K562 (cell line): ENCODE measurements at regions not wholly inside any gene's neighbourhood (a gene's known extent, or its start where the extent isn't known, plus 50 kb on each side); places are given as distances from the start of the nearest gene placed in this dataset.
"Not testable (repeated sequence)": the region's sequence is repeated elsewhere in the genome, so short reads cannot be mapped to it uniquely, and the experiment has no call there.

Experiments used
- ATAC-seq: fragments of 200-7000 bp; cut with Tn5 transposase; 3 replicates; pipeline ENCODE4 v1.9.1; 2020; ENCODE audit warnings: moderate library complexity
- BruUV-seq: library from RNA; stranded (reverse); fragments of 400-500 nt; replicated peaks from 2 replicates; lab custom pipeline; 2021; lab: Mats Ljungman, UMichigan
- CTCF ChIA-PET: fragments of 300-600 bp; formaldehyde crosslinking; extraction: SDS; loops from one replicate; lab custom pipeline; 2021; ENCODE audit warnings: low intra/inter-chr PET ratio; lab: Yijun Ruan, JAX
- POLR2A ChIA-PET: fragments of 300-600, 350-650 bp; sonication (Branson Sonifier 250); formaldehyde crosslinking; extraction: SDS; loops from one replicate; lab custom pipeline; 2021; ENCODE audit warnings: antibody characterized with exemption, inconsistent platforms; lab: Yijun Ruan, JAX
- DNase-seq, 4 experiments: peaks; one replicate each; pipeline versions ENCODE4 v3.0.0 to v3.0.0-alpha.2; 2011 to 2018; ENCODE audit warnings: low spot score in 3 of 4, mixed read lengths in 3 of 4; ENCODE audit errors: extremely low read depth in 1 of 4
- FAIRE-seq: peaks from 2 replicates; lab custom pipeline; 2011; peaks lifted over from hg19 to GRCh38; lab: Jason Lieb, UNC
- H2AFZ ChIP-seq: 2 replicates; pipeline ENCODE4 v1.6.0; 2011; ENCODE audit warnings: low read depth, low read length, control low read depth, inconsistent platforms
- H3K27ac ChIP-seq: fragments of 200-600 bp; 3 replicates; pipeline ENCODE4 v1.8.0; 2011; ENCODE audit warnings: low read depth, mild to moderate bottlenecking, control low read depth, inconsistent platforms, low read length, moderate library complexity, mixed read lengths; ENCODE audit errors: extremely low read depth
- H3K27me3 ChIP-seq, 2 experiments: fragments of 300-600 bp in 1 of 2; 2 replicates in 1 of 2; 3 replicates in 1 of 2; pipeline versions ENCODE4 v1.6.0 to v1.8.0; 2011; ENCODE audit warnings: inconsistent platforms in 2 of 2, low read length in 2 of 2, mild to moderate bottlenecking in 1 of 2, mixed read lengths in 1 of 2, moderate library complexity in 1 of 2; ENCODE audit not compliant: control insufficient read depth in 2 of 2, insufficient read depth in 2 of 2
- H3K36me3 ChIP-seq: fragments of 300-600 bp; 3 replicates; pipeline ENCODE4 v1.8.0; 2011; ENCODE audit warnings: mild to moderate bottlenecking, low read length, inconsistent platforms; ENCODE audit not compliant: control insufficient read depth, insufficient read depth
- H3K4me1 ChIP-seq, 2 experiments: fragments of 200-600 bp in 1 of 2; replicated peaks in 1 of 2; 2 replicates in 1 of 2; 3 replicates in 1 of 2; pipeline versions ENCODE4 v1.5.1 to v1.8.0; 2011; ENCODE audit warnings: inconsistent platforms in 2 of 2, low read length in 2 of 2, mild to moderate bottlenecking in 1 of 2, mixed read lengths in 1 of 2, moderate library complexity in 1 of 2; ENCODE audit not compliant: control insufficient read depth in 2 of 2, insufficient read depth in 2 of 2
- H3K4me2 ChIP-seq: 2 replicates; pipeline ENCODE4 v1.6.1; 2011; ENCODE audit warnings: low read length, control low read depth, inconsistent platforms, mixed read lengths; ENCODE audit not compliant: insufficient read depth
- H3K4me3 ChIP-seq: fragments of 200-600 bp; sonication (generic), shearing (Covaris generic); 2 replicates; pipeline ENCODE4 v1.5.1; 2016; ENCODE audit warnings: control low read depth, inconsistent platforms
- H3K79me2 ChIP-seq: fragments of 200-600 bp; 3 replicates; pipeline ENCODE4 v1.8.0; 2011; ENCODE audit warnings: low read length, inconsistent platforms; ENCODE audit not compliant: control insufficient read depth, insufficient read depth
- H3K9ac ChIP-seq, 2 experiments: 2 replicates each; pipeline versions ENCODE4 v1.6.0 to v1.6.1; 2011; ENCODE audit warnings: low read depth in 2 of 2, low read length in 2 of 2, control low read depth in 1 of 2, inconsistent platforms in 1 of 2, mild to moderate bottlenecking in 1 of 2, mixed read lengths in 1 of 2; ENCODE audit not compliant: insufficient read depth in 1 of 2
- H3K9me1 ChIP-seq: one replicate; pipeline ENCODE4 v1.6.0; 2011; ENCODE audit warnings: inconsistent platforms, mild to moderate bottlenecking, low read length, moderate library complexity; ENCODE audit not compliant: control insufficient read depth, insufficient read depth
- H3K9me3 ChIP-seq: replicated peaks from 2 replicates; pipeline ENCODE4 v1.5.1; 2011; ENCODE audit warnings: low read depth, low read length, inconsistent platforms; ENCODE audit not compliant: control insufficient read depth, insufficient read depth
- H4K20me1 ChIP-seq: replicated peaks from 2 replicates; pipeline ENCODE4 v1.6.1; 2011; ENCODE audit warnings: low read length, inconsistent platforms, mixed read lengths; ENCODE audit not compliant: control insufficient read depth, insufficient read depth
- BDP1 ChIP-seq: IDR thresholded peaks from 3 replicates; pipeline ENCODE4 v1.6.1; 2011; ENCODE audit not compliant: insufficient read length, insufficient read depth
- CREB1 ChIP-seq, 2 experiments: sonication (generic) in 1 of 2; formaldehyde crosslinking in 1 of 2; IDR thresholded peaks; 2 replicates each; pipeline versions ENCODE4 v1.6.1 to v1.8.0; 2012 to 2022; ENCODE audit warnings: inconsistent platforms in 1 of 2, mild to moderate bottlenecking in 1 of 2, missing genetic modification reagents in 1 of 2, moderate library complexity in 1 of 2
- EP300 ChIP-seq: IDR thresholded peaks from 2 replicates; pipeline ENCODE4 v1.6.1; 2012; ENCODE audit warnings: low read length, improper control_type of control experiment
- NFYB ChIP-seq: IDR thresholded peaks from 2 replicates; pipeline ENCODE4 v1.6.1; 2011; ENCODE audit warnings: mild to moderate bottlenecking, moderate library complexity; ENCODE audit not compliant: insufficient read length; ENCODE audit errors: extremely low read depth
- POLR2G ChIP-seq: fragments of 200-400 bp; formaldehyde crosslinking; IDR thresholded peaks from 2 replicates; pipeline ENCODE4 v1.6.1; 2017; ENCODE audit warnings: low read depth, mild to moderate bottlenecking, antibody characterized with exemption, low read length, moderate library complexity
- RNF219 ChIP-seq: fragments of 250-450 bp; sonication (Bioruptor Pico); IDR thresholded peaks from 2 replicates; pipeline ENCODE4 v1.5.0; 2022; ENCODE audit warnings: mild to moderate bottlenecking
- SNRNP70 ChIP-seq: fragments of 200-400 bp; formaldehyde crosslinking; optimal IDR thresholded peaks from 2 replicates; pipeline ENCODE3; 2017; ENCODE audit warnings: low read depth, low read length
- ZFPM2 ChIP-seq: fragments of 250-450 bp; sonication (Bioruptor Pico); IDR thresholded peaks from 2 replicates; pipeline ENCODE4 v1.5.1; 2022; ENCODE audit warnings: mild to moderate bottlenecking
- ZNF584 ChIP-seq: fragments of 200-800 bp; sonication (Bioruptor generic); IDR thresholded peaks from 2 replicates; pipeline ENCODE4 v1.6.1; 2016; ENCODE audit warnings: low read depth, mild to moderate bottlenecking, missing genetic modification characterization, missing compliant biosample characterization
- WGBS: fragments of 100-300 bp; shearing (Covaris generic); methylation state at CpG from one replicate; pipeline ENCODE4 v1.1.6; 2016; ENCODE audit warnings: low coverage, mixed read lengths; ENCODE audit not compliant: insufficient coverage; ENCODE audit errors: missing lambda C conversion rate; 5-methylcytosine and 5-hydroxymethylcytosine counted together
- in situ Hi-C: fragments of 300-500 bp; cut with MboI; formaldehyde crosslinking; loops from 4 replicates; pipeline ENCODE4 v1.15.0; 2018; ENCODE audit warnings: inconsistent platforms, mixed read lengths
- intact Hi-C: fragments of 100-400 bp; cut with micrococcal nuclease; formaldehyde crosslinking; loops from 2 replicates; pipeline ENCODE4 v1.14.2; 2022

GRCh38 chr14:105733081-105734065 is 207.0 kb downstream of the TMEM121 start:
- H3K27ac ChIP-seq: no peak overlapping the region
- no TSS peak for BruUV-seq
- H2AFZ ChIP-seq: no peak overlapping the region
- H3K9me3 ChIP-seq: no peaks in the 10 kb centered on the region
- no peak for DNase-seq
- no peaks in the 10 kb centered on the region for H4K20me1 ChIP-seq
- in situ Hi-C loops: loop anchor here (5.0 kb wide), 1 partner anchor 96 kb away; no protein-coding TSS in a partner anchor
- no peak overlapping the region for H3K9ac ChIP-seq
- no peak for FAIRE-seq
- intact Hi-C loops: no loop called here
- no peak overlapping the region for H3K4me2 ChIP-seq
- TF ChIP-seq NFYB (no peak), ZNF584 (CRISPR knock-in tag) (no peak), CREB1 (IDR thresholded peaks at IDR 0.05) (peak; percentile 32; the same call in 1 of the 2 replicates), CREB1 (CRISPR knock-in tag; IDR thresholded peaks at IDR 0.05) (no peak), EP300 (no peak), POLR2G (no peak), BDP1 (no peak), ZFPM2 (CRISPR knock-in tag) (no peak), SNRNP70 (no peak), RNF219 (CRISPR knock-in tag) (no peak)
- ChIA-PET POLR2A (no interaction called here), CTCF (no interaction called here)
- no peaks in the 10 kb centered on the region for H3K4me1 ChIP-seq
- no peaks in the 10 kb centered on the region for H3K9me1 ChIP-seq
- H3K4me3 ChIP-seq: no peak overlapping the region
- no peak for ATAC-seq
- H3K27me3 ChIP-seq: peaks cover 0 to 8% of the 10 kb centered on the region in 2 experiments; a peak in 2 of 5 replicates
- no peaks in the 10 kb centered on the region for H3K79me2 ChIP-seq
- no peaks in the 10 kb centered on the region for H3K36me3 ChIP-seq
- WGBS: 2% methylated on average over 21 of the region's 22 CpGs

DNA sequence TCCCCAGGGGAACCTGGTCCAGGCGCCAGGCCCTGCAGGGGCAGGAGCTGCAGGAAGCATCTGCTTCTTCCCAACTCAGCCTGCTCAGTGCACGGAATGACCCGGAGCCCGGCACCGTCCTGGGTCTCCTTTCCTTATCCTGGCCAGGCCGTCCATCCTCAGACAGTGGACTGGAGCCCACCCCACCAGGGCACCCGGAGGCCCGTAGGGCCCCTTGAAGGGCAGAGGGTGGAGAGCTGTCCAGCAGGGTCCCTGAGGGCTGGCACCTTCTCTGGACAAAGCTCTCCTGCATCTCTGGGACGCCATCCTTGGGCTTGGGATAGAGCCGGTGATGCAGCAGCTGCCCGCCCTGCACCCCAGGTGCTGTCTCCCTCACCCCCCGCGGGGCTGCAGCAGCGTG is 207.9 kb downstream of the TMEM121 start:
- H3K27ac ChIP-seq, DNase-seq, POLR2A ChIA-PET, H3K4me3 ChIP-seq, H3K79me2 ChIP-seq, H4K20me1 ChIP-seq, H3K27me3 ChIP-seq, H3K4me1 ChIP-seq, BruUV-seq, FAIRE-seq, H3K4me2 ChIP-seq, CTCF ChIA-PET, H3K9ac ChIP-seq, H3K9me3 ChIP-seq, H2AFZ ChIP-seq, intact Hi-C loops, H3K36me3 ChIP-seq, H3K9me1 ChIP-seq, ATAC-seq: not testable (repeated sequence)
- WGBS: 0% methylated on average over 3 of the region's 14 CpGs
- in situ Hi-C loops: loop anchor here (5.0 kb wide), 1 partner anchor 97 kb away; no protein-coding TSS in a partner anchor
